H1 (cell line): ENCODE measurements at regions not wholly inside any gene's neighbourhood (a gene's known extent, or its start where the extent isn't known, plus 50 kb on each side); places are given as distances from the start of the nearest gene placed in this dataset.

Experiments used
- CTCF ChIA-PET: fragments of 300-600 bp; sonication (Branson Sonifier 250); formaldehyde crosslinking; loops from one replicate; lab custom pipeline; 2021; ENCODE audit not compliant: partially characterized antibody; lab: Charles Lee
- POLR2A ChIA-PET: fragments of 300-600 bp; sonication (Branson Sonifier 250); formaldehyde crosslinking; loops from one replicate; lab custom pipeline; 2021; ENCODE audit warnings: inconsistent platforms; ENCODE audit not compliant: partially characterized antibody; lab: Charles Lee
- DNase-seq, 2 experiments: peaks; one replicate each; pipeline versions ENCODE4 v3.0.0 to v3.0.0-alpha.2; 2010 to 2022; ENCODE audit warnings: low spot score in 2 of 2, low read depth in 1 of 2, mixed read lengths in 1 of 2
- FAIRE-seq: peaks from 2 replicates; lab custom pipeline; 2011; peaks lifted over from hg19 to GRCh38; lab: Jason Lieb, UNC
- H2AFZ ChIP-seq: 2 replicates; pipeline ENCODE4 v1.8.1; 2012; ENCODE audit warnings: low read length, inconsistent platforms
- H2AK5ac ChIP-seq: 2 replicates; pipeline ENCODE4 v1.6.1; 2013; ENCODE audit warnings: low read depth, low read length
- H2BK120ac ChIP-seq: replicated peaks from 2 replicates; pipeline ENCODE3; 2013; ENCODE audit warnings: low read depth, low read length, inconsistent platforms
- H2BK12ac ChIP-seq: 2 replicates; pipeline ENCODE4 v1.6.1; 2013; ENCODE audit warnings: low read depth, low read length
- H2BK15ac ChIP-seq: 2 replicates; pipeline ENCODE4 v1.6.1; 2013; ENCODE audit warnings: low read length
- H2BK20ac ChIP-seq: 2 replicates; pipeline ENCODE4 v1.6.1; 2013; ENCODE audit warnings: low read length
- H2BK5ac ChIP-seq: 2 replicates; pipeline ENCODE4 v1.6.1; 2013; ENCODE audit warnings: low read depth, low read length
- H3K14ac ChIP-seq: 2 replicates; pipeline ENCODE4 v1.6.1; 2013; ENCODE audit warnings: inconsistent platforms; ENCODE audit not compliant: insufficient read length
- H3K18ac ChIP-seq: 2 replicates; pipeline ENCODE4 v1.6.1; 2013; ENCODE audit warnings: low read length; ENCODE audit errors: extremely low read depth
- H3K23ac ChIP-seq: 2 replicates; pipeline ENCODE4 v1.6.1; 2013; ENCODE audit warnings: inconsistent platforms; ENCODE audit not compliant: insufficient read length
- H3K23me2 ChIP-seq: 2 replicates; pipeline ENCODE4 v1.6.1; 2013; ENCODE audit warnings: low read depth, low read length
- H3K27ac ChIP-seq: 2 replicates; pipeline ENCODE4 v1.6.1; 2011; ENCODE audit warnings: low read depth, low read length, inconsistent platforms
- H3K27me3 ChIP-seq, 4 experiments: replicated peaks in 1 of 4; 1 replicate in 1 of 4; 2 replicates in 3 of 4; pipeline versions ENCODE4 v1.6.1 to v1.8.1; 2011 to 2013; ENCODE audit warnings: low read length in 3 of 4, mild to moderate bottlenecking in 3 of 4, inconsistent platforms in 2 of 4, mixed read lengths in 2 of 4, moderate library complexity in 1 of 4; ENCODE audit not compliant: control insufficient read depth in 3 of 4, insufficient read depth in 3 of 4; ENCODE audit errors: extremely low read depth in 1 of 4
- H3K36me3 ChIP-seq, 4 experiments: 2 replicates each; pipeline versions ENCODE4 v1.6.1 to v1.8.1; 2011 to 2013; ENCODE audit warnings: mild to moderate bottlenecking in 4 of 4, low read length in 3 of 4, moderate library complexity in 2 of 4, control low read depth in 1 of 4, inconsistent platforms in 1 of 4; ENCODE audit not compliant: insufficient read depth in 4 of 4, control insufficient read depth in 2 of 4
- H3K4ac ChIP-seq: replicated peaks from 2 replicates; pipeline ENCODE3; 2013; ENCODE audit warnings: low read length, low read depth, mixed read lengths, inconsistent platforms; ENCODE audit not compliant: insufficient read length
- H3K4me1 ChIP-seq, 4 experiments: replicated peaks in 1 of 4; 1 replicate in 1 of 4; 2 replicates in 3 of 4; pipeline versions ENCODE4 v1.6.1 to v1.8.1; 2011 to 2013; ENCODE audit warnings: low read length in 3 of 4, inconsistent platforms in 2 of 4, mixed read lengths in 1 of 4; ENCODE audit not compliant: insufficient read depth in 4 of 4, control insufficient read depth in 3 of 4
- H3K4me2 ChIP-seq, 2 experiments: 2 replicates each; pipeline versions ENCODE4 v1.6.1 to v1.8.1; 2011 to 2013; ENCODE audit warnings: low read depth in 2 of 2, low read length in 2 of 2, control low read depth in 1 of 2, inconsistent platforms in 1 of 2, mild to moderate bottlenecking in 1 of 2; ENCODE audit not compliant: insufficient read depth in 1 of 2
- H3K4me3 ChIP-seq, 4 experiments: fragments of 200-600, 300-600 bp in 1 of 4; sonication (generic), shearing (Covaris generic), sonication (Bioruptor Twin) in 1 of 4; 2 replicates each; pipeline versions ENCODE4 v1.5.1 to v1.8.1; 2011 to 2016; ENCODE audit warnings: low read length in 4 of 4, low read depth in 3 of 4, control low read depth in 2 of 4, inconsistent platforms in 2 of 4, mild to moderate bottlenecking in 2 of 4, mixed read lengths in 1 of 4, moderate library complexity in 1 of 4; ENCODE audit not compliant: insufficient read depth in 2 of 4; ENCODE audit errors: extremely low read depth in 1 of 4
- H3K56ac ChIP-seq: replicated peaks from 2 replicates; pipeline ENCODE3; 2013; ENCODE audit warnings: low read depth, mild to moderate bottlenecking, mixed read lengths, low read length, inconsistent platforms; ENCODE audit not compliant: insufficient read length
- H3K79me1 ChIP-seq: 2 replicates; pipeline ENCODE4 v1.6.1; 2013; ENCODE audit warnings: low read depth, low read length, control low read depth
- H3K79me2 ChIP-seq, 2 experiments: 2 replicates each; pipeline versions ENCODE4 v1.6.1 to v1.8.1; 2012 to 2013; ENCODE audit warnings: low read length in 2 of 2, mild to moderate bottlenecking in 2 of 2, inconsistent platforms in 1 of 2; ENCODE audit not compliant: insufficient read depth in 2 of 2, control insufficient read depth in 1 of 2
- H3K9ac ChIP-seq, 4 experiments: replicated peaks in 1 of 4; 1 replicate in 1 of 4; 2 replicates in 3 of 4; pipeline versions ENCODE4 v1.6.1 to v1.8.1; 2011 to 2013; ENCODE audit warnings: low read depth in 3 of 4, low read length in 3 of 4, control low read depth in 2 of 4, mild to moderate bottlenecking in 2 of 4, moderate library complexity in 2 of 4, inconsistent platforms in 1 of 4; ENCODE audit errors: extremely low read depth in 1 of 4
- H3K9me3 ChIP-seq, 2 experiments: 2 replicates each; pipeline versions ENCODE4 v1.6.1 to v1.8.1; 2012 to 2013; ENCODE audit warnings: mild to moderate bottlenecking in 2 of 2, moderate library complexity in 2 of 2, control low read depth in 1 of 2, inconsistent platforms in 1 of 2, low read depth in 1 of 2, low read length in 1 of 2, mixed read lengths in 1 of 2; ENCODE audit not compliant: insufficient read depth in 2 of 2
- H4K20me1 ChIP-seq, 2 experiments: replicated peaks in 1 of 2; 2 replicates each; pipeline versions ENCODE3 to v1.8.1; 2011 to 2013; ENCODE audit warnings: inconsistent platforms in 2 of 2, low read length in 2 of 2, mild to moderate bottlenecking in 1 of 2; ENCODE audit not compliant: insufficient read depth in 2 of 2, control insufficient read depth in 1 of 2
- H4K5ac ChIP-seq: 2 replicates; pipeline ENCODE4 v1.6.1; 2013; ENCODE audit warnings: low read length, low read depth, mixed read lengths, inconsistent platforms; ENCODE audit not compliant: insufficient read length
- H4K8ac ChIP-seq: 2 replicates; pipeline ENCODE4 v1.8.0; 2013; ENCODE audit warnings: mild to moderate bottlenecking, moderate library complexity, low read length, inconsistent platforms; ENCODE audit not compliant: insufficient read depth; ENCODE audit errors: extremely low read depth
- H4K91ac ChIP-seq: replicated peaks from 2 replicates; pipeline ENCODE3; 2013; ENCODE audit warnings: low read length, mixed read lengths, inconsistent platforms; ENCODE audit not compliant: insufficient read length
- BACH1 ChIP-seq: IDR thresholded peaks from 2 replicates; pipeline ENCODE4 v1.6.1; 2012; ENCODE audit warnings: low read length, improper control_type of control experiment
- HDAC2 ChIP-seq, 2 experiments: fragments of 300-600 bp in 1 of 2; sonication (generic) in 1 of 2; IDR thresholded peaks; 2 replicates each; pipeline ENCODE4 v1.6.1; 2011 to 2012; ENCODE audit warnings: low read depth in 2 of 2, low read length in 2 of 2, mild to moderate bottlenecking in 2 of 2, moderate library complexity in 2 of 2, borderline replicate concordance in 1 of 2, inconsistent platforms in 1 of 2
- POLR2AphosphoS5 ChIP-seq: IDR thresholded peaks from 2 replicates; pipeline ENCODE4 v1.6.1; 2011; ENCODE audit warnings: low read depth, low read length
- SAP30 ChIP-seq: fragments of 300-600 bp; sonication (generic); IDR thresholded peaks from 2 replicates; pipeline ENCODE4 v1.7.1; 2012; ENCODE audit warnings: low read length, moderate library complexity, mild to moderate bottlenecking, inconsistent platforms; ENCODE audit not compliant: insufficient read depth, insufficient replicate concordance
- SRF ChIP-seq: IDR thresholded peaks from 2 replicates; pipeline ENCODE4 v1.6.1; 2011; ENCODE audit warnings: mild to moderate bottlenecking, low read depth, low read length, moderate library complexity
- TEAD4 ChIP-seq: IDR thresholded peaks from 2 replicates; pipeline ENCODE4 v1.6.1; 2012; ENCODE audit warnings: low read depth, low read length, inconsistent platforms, mixed read lengths
- WGBS, 2 experiments: shearing (Covaris generic) in 1 of 2; methylation state at CpG; one replicate each; pipeline versions ENCODE4 v1.1.6 to v1.1.7; 2013 to 2015; ENCODE audit warnings: low lambda C conversion rate in 2 of 2, mixed read lengths in 2 of 2, inconsistent platforms in 1 of 2, low coverage in 1 of 2, missing lambda C conversion rate in 1 of 2; ENCODE audit not compliant: insufficient replicate concordance in 2 of 2, insufficient coverage in 1 of 2, insufficient read length in 1 of 2; ENCODE audit errors: extremely low coverage in 1 of 2, missing lambda C conversion rate in 1 of 2; 5-methylcytosine and 5-hydroxymethylcytosine counted together

- Histone ChIP-seq H3K56ac (no peak overlapping the region), H3K27me3 (no peaks in the 10 kb centered on the region), H2BK12ac (no peak overlapping the region), H3K4ac (no peak overlapping the region), H2AK5ac (no peak overlapping the region), H3K4me1 (peaks cover 0 to 5% (median 2%) of the 10 kb centered on the region in 4 experiments; a peak in 2 of 7 replicates), H3K23me2 (no peaks in the 10 kb centered on the region), H2BK5ac (no peak overlapping the region), H3K79me2 (no peaks in the 10 kb centered on the region), H4K8ac (no peak overlapping the region), H2AFZ (no peak overlapping the region), H3K79me1 (peaks cover 2% of the 10 kb centered on the region; the same call in 1 of the 2 replicates), H3K27ac (no peak overlapping the region), H4K5ac (no peak overlapping the region), H2BK15ac (no peak overlapping the region), H3K9ac (no peak overlapping the region), H3K9me3 (no peaks in the 10 kb centered on the region), H3K18ac (no peak overlapping the region), H3K4me3 (no peak overlapping the region), H2BK120ac (no peak overlapping the region), H4K20me1 (no peaks in the 10 kb centered on the region), H2BK20ac (no peak overlapping the region), H4K91ac (no peak overlapping the region), H3K36me3 (no peaks in the 10 kb centered on the region), H3K14ac (no peak overlapping the region), H3K23ac (no peak overlapping the region), H3K4me2 (no peak overlapping the region)
- DNase-seq, result no peak
- TF ChIP-seq POLR2AphosphoS5, result no peak
- no peak for TF ChIP-seq SAP30
- no peak for TF ChIP-seq BACH1
- no peak for TF ChIP-seq SRF
- no peak for TF ChIP-seq HDAC2 (IDR thresholded peaks at IDR 0.05; ENCODE audit: borderline replicate concordance in 1 of 2, low read depth in 2 of 2, low read length in 2 of 2)
- TF ChIP-seq TEAD4, result no peak
- POLR2A ChIA-PET, result no interaction called here
- no peak for FAIRE-seq
- WGBS, 2 experiments, result 85% methylated on average over 4 of the region's 4 CpGs; no CpG with 5 or more reads in 1 of the 2 experiments
- CTCF ChIA-PET, result interaction anchor here (1.4 kb wide), 1 partner anchor 10 kb away, joined by 3 read pairs; no protein-coding TSS in a partner anchor
Observed at GRCh38 chr13:73981595-73981994, 152.6 kb downstream of the KLF12 start.
